GM12891 (cell line): ENCODE measurements at regions not wholly inside any gene's neighbourhood (a gene's known extent, or its start where the extent isn't known, plus 50 kb on each side); places are given as distances from the start of the nearest gene placed in this dataset.

ENCODE experiments used
- PAX5 ChIP-seq: IDR thresholded peaks from 2 replicates; pipeline ENCODE4 v1.6.1; 2011; ENCODE audit warnings: low read length, moderate library complexity, mild to moderate bottlenecking; ENCODE audit not compliant: insufficient read depth, severe bottlenecking
- POLR2A ChIP-seq: IDR thresholded peaks from 2 replicates; pipeline ENCODE4 v1.6.1; 2011; ENCODE audit warnings: low read depth, low read length, control low read depth
- POLR2AphosphoS5 ChIP-seq: IDR thresholded peaks from 2 replicates; pipeline ENCODE4 v1.6.1; 2011; ENCODE audit warnings: low read depth, low read length, control low read depth
- SPI1 ChIP-seq: IDR thresholded peaks from 2 replicates; pipeline ENCODE4 v1.6.1; 2011; ENCODE audit warnings: low read depth, low read length, control low read depth
- TAF1 ChIP-seq: IDR thresholded peaks from 2 replicates; pipeline ENCODE4 v1.6.1; 2011; ENCODE audit warnings: low read depth, low read length, control low read depth

DNA sequence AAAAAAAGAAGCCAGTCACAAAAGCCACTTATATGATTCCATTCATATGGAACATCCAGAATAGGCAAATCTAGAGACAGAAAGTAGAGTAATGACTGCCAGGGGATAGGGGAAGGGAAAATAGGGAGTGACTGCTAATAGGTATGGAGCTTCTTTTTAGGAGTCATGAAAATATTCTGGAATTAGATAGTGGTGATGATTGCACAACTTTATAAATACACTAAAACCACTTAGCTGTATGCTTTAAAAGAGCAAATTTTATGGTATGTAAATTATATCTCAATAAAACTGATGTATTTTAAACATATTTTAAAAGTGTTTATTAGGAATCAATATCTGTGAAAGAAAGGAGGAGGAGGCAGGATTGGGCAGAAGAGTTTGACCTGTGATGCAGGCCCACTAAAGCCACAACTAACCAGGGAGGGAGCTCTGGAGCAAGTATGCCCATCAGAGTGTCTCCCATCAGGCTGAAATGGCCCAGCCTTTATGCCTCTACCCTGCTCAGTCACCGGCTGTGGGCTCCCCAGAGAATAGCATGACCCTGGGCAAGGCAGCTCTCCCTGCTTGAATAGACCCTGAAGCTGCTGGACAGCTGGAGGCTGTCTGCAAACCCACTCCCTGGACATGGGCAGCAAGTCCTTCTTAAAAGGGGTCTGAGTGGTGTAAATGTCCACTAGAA is 96.0 kb upstream of the SLC44A1 start:
- TF ChIP-seq TAF1 (no peak), POLR2A (no peak), PAX5 (no peak), POLR2AphosphoS5 (no peak), SPI1 (no peak)
